Upper lobe of right lung (tissue), 1 donor: ENCODE measurements at regions not wholly inside any gene's neighbourhood (a gene's known extent, or its start where the extent isn't known, plus 50 kb on each side); places are given as distances from the start of the nearest gene placed in this dataset.
A peak's percentile ranks its signal among the peaks of the same experiment; 100 is the strongest.

Experiments
- ATAC-seq: fragments of 200-7000 bp; cut with Tn5 transposase; one replicate; pipeline ENCODE4 v1.9.1; 2020; ENCODE audit warnings: mild to moderate bottlenecking, moderate library complexity
- DNase-seq: peaks from one replicate; pipeline ENCODE4 v3.0.0-alpha.2; 2020
- H3K27ac ChIP-seq: fragments of 200-600 bp; one replicate; pipeline ENCODE4 v1.8.0; 2022
- H3K27me3 ChIP-seq: fragments of 200-600 bp; one replicate; pipeline ENCODE4 v1.8.0; 2022; ENCODE audit warnings: mild to moderate bottlenecking
- H3K36me3 ChIP-seq: fragments of 200-600 bp; one replicate; pipeline ENCODE4 v1.8.0; 2022
- H3K4me1 ChIP-seq: fragments of 200-600 bp; one replicate; pipeline ENCODE4 v1.8.0; 2022
- H3K4me3 ChIP-seq: fragments of 200-600 bp; one replicate; pipeline ENCODE4 v1.8.0; 2022; ENCODE audit warnings: mild to moderate bottlenecking
- H3K9me3 ChIP-seq: fragments of 200-600 bp; one replicate; pipeline ENCODE4 v1.8.0; 2022
- intact Hi-C: fragments of 100-400 bp; cut with DNase I; formaldehyde crosslinking; loops from one replicate; pipeline ENCODE4 v1.11.0; 2022
- TF ChIP-seq, protein P1 (sequence below): fragments of 200-600 bp; IDR thresholded peaks from one replicate; pipeline ENCODE4 v1.8.0; 2022; ENCODE audit warnings: antibody characterized with exemption
- donor health status: DM: no; HTN: yes; CAD: no; lungs with severe emphysema.

- TF ChIP-seq, protein P1, sequence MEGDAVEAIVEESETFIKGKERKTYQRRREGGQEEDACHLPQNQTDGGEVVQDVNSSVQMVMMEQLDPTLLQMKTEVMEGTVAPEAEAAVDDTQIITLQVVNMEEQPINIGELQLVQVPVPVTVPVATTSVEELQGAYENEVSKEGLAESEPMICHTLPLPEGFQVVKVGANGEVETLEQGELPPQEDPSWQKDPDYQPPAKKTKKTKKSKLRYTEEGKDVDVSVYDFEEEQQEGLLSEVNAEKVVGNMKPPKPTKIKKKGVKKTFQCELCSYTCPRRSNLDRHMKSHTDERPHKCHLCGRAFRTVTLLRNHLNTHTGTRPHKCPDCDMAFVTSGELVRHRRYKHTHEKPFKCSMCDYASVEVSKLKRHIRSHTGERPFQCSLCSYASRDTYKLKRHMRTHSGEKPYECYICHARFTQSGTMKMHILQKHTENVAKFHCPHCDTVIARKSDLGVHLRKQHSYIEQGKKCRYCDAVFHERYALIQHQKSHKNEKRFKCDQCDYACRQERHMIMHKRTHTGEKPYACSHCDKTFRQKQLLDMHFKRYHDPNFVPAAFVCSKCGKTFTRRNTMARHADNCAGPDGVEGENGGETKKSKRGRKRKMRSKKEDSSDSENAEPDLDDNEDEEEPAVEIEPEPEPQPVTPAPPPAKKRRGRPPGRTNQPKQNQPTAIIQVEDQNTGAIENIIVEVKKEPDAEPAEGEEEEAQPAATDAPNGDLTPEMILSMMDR: no peak
- ATAC-seq: no peak
- H3K4me1 ChIP-seq: no peaks in the 10 kb centered on the region
- DNase-seq: no peak
- no peak overlapping the region for H3K4me3 ChIP-seq
- intact Hi-C loops: no loop called here
- no peaks in the 10 kb centered on the region for H3K27me3 ChIP-seq
- no peaks in the 10 kb centered on the region for H3K36me3 ChIP-seq
- H3K9me3 ChIP-seq: no peaks in the 10 kb centered on the region
- no peak overlapping the region for H3K27ac ChIP-seq
Observed at GRCh38 chr6:56361812-56362211, 114.4 kb upstream of the COL21A1 start.

DNA sequence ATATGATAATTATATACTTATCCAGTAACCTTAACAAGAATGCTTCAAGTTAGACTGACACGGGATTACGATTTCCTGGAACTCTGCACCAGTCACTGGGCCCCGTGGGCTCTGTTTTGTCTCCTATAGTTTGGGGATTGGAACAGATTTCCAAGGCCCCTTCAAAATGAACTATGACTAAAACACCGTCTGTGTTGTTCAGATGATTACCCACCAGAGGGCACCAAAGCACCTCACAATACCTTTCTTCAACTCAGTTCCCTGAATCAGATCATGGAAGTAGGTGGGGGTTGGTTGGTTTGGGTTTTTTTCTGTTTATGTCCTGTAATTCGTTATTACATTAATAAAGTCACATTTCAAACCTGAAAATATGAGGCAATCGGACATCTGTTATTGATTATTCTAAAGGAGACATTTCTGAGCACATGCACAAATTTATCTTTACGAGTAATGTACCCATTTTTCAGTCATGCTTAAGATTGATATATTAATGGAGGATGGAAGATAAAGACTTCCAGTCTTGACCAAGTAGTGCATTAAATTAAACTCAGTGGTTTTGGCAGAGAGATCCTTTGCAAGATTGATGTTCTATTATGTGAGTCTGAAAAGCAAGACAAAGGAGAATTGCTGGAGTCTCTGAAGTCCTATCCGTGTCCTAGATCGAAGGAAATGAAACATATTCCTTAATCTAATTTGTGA is 112.0 kb upstream of the COL21A1 start:
- Histone ChIP-seq H3K4me1 (no peaks in the 10 kb centered on the region), H3K4me3 (no peak overlapping the region), H3K36me3 (no peaks in the 10 kb centered on the region), H3K9me3 (no peaks in the 10 kb centered on the region), H3K27me3 (no peaks in the 10 kb centered on the region), H3K27ac (no peak overlapping the region)
- ATAC-seq (peak; percentile 98), DNase-seq (no peak)
- TF ChIP-seq, protein P1: peak; percentile 80
- intact Hi-C loops: loop anchor here (10.0 kb wide), 1 partner anchor 235 kb away; no protein-coding TSS in a partner anchor

DNA sequence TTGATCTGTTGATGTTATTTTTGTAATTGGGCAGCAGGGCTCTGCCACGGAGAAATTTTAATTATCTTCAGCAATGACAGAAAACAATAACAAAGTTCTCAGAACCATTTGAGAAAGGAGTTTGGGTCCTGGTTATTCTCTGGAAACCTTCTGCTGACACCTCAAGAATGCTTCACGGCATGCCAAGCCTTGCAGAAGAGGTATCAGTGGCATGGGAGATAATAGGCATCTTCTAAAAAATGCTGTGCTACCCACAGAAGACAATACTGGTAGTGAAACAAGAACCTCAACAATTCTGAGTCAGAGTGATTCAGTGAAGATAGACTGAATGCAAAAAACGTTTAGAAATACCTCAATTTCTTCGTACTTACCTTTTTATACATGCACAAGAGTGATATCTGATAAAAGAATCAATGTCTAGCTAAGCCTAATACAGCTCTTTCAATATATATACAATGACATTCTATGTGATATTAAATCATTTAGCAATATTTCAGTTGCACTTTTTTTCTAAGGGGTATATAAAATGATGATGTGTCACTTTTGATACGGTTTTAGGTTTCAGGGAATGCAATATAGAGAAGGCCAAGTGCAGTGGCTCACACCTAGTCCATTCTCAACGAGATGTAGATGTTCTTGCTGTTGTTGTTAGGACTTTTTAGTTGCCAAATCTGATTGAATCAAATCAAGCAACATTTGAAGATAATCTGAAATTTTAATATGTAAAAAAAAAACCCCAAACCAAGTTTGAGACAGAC is 110.4 kb upstream of the COL21A1 start:
- no peaks in the 10 kb centered on the region for H3K4me1 ChIP-seq
- TF ChIP-seq, protein P1: no peak
- H3K27ac ChIP-seq: no peak overlapping the region
- DNase-seq: no peak
- no peak for ATAC-seq
- no peaks in the 10 kb centered on the region for H3K9me3 ChIP-seq
- intact Hi-C loops: loop anchor here (10.0 kb wide), 1 partner anchor 237 kb away; no protein-coding TSS in a partner anchor
- H3K27me3 ChIP-seq: no peaks in the 10 kb centered on the region
- H3K4me3 ChIP-seq: no peak overlapping the region
- H3K36me3 ChIP-seq: no peaks in the 10 kb centered on the region

- no peak for DNase-seq
- H3K27me3 ChIP-seq: no peaks in the 10 kb centered on the region
- H3K9me3 ChIP-seq: no peaks in the 10 kb centered on the region
- ATAC-seq: no peak
- H3K27ac ChIP-seq: no peak overlapping the region
- TF ChIP-seq, protein P1: no peak
- H3K36me3 ChIP-seq: no peaks in the 10 kb centered on the region
- no peaks in the 10 kb centered on the region for H3K4me1 ChIP-seq
- intact Hi-C loops: loop anchor here (10.0 kb wide), 1 partner anchor 238 kb away; no protein-coding TSS in a partner anchor
- H3K4me3 ChIP-seq: no peak overlapping the region
Observed at GRCh38 chr6:56356426-56356825, 109.0 kb upstream of the COL21A1 start.

- TF ChIP-seq, protein P1: no peak
- intact Hi-C loops: loop anchor here (10.0 kb wide), 1 partner anchor 241 kb away; no protein-coding TSS in a partner anchor
- no peaks in the 10 kb centered on the region for H3K4me1 ChIP-seq
- ATAC-seq (no peak), DNase-seq (no peak)
- no peaks in the 10 kb centered on the region for H3K9me3 ChIP-seq
- H3K27me3 ChIP-seq: no peaks in the 10 kb centered on the region
- H3K4me3 ChIP-seq: no peak overlapping the region
- no peaks in the 10 kb centered on the region for H3K36me3 ChIP-seq
- no peak overlapping the region for H3K27ac ChIP-seq
Observed at GRCh38 chr6:56353860-56354259, 106.5 kb upstream of the COL21A1 start.
